MM.1S (cell line): ENCODE measurements at regions not wholly inside any gene's neighbourhood (a gene's known extent, or its start where the extent isn't known, plus 50 kb on each side); places are given as distances from the start of the nearest gene placed in this dataset.

Experiments used
- DNase-seq: peaks from one replicate; pipeline ENCODE4 v3.0.0-alpha.2; 2015
- H2AFZ ChIP-seq: fragments of 300-600 bp; sonication (generic); 2 replicates; pipeline ENCODE4 v1.6.0; 2016; ENCODE audit warnings: antibody characterized with exemption, low read length
- H3F3A ChIP-seq: fragments of 300-600 bp; sonication (generic); 2 replicates; pipeline ENCODE4 v1.6.1; 2016; ENCODE audit warnings: mild to moderate bottlenecking, antibody characterized with exemption, low read length, moderate library complexity, mixed read lengths; ENCODE audit not compliant: insufficient read depth
- H3K27ac ChIP-seq: fragments of 300-600 bp; sonication (generic); 2 replicates; pipeline ENCODE4 v1.5.1; 2016; ENCODE audit warnings: mild to moderate bottlenecking, low read length
- H3K27me3 ChIP-seq: fragments of 300-600 bp; sonication (generic); replicated peaks from 2 replicates; pipeline ENCODE4 v1.6.0; 2016; ENCODE audit warnings: low read length; ENCODE audit not compliant: insufficient read depth
- H3K36me3 ChIP-seq: fragments of 300-600 bp; sonication (generic); replicated peaks from 2 replicates; pipeline ENCODE4 v1.6.1; 2016; ENCODE audit warnings: mild to moderate bottlenecking, low read length, mixed read lengths; ENCODE audit not compliant: insufficient read depth
- H3K4me1 ChIP-seq: fragments of 300-600 bp; sonication (generic); 2 replicates; pipeline ENCODE4 v1.6.1; 2016; ENCODE audit warnings: low read length, mixed read lengths
- H3K4me2 ChIP-seq: fragments of 300-600 bp; sonication (generic); 2 replicates; pipeline ENCODE4 v1.6.0; 2016; ENCODE audit warnings: low read depth, low read length
- H3K4me3 ChIP-seq: fragments of 300-600 bp; sonication (generic); 2 replicates; pipeline ENCODE4 v1.5.1; 2016; ENCODE audit warnings: low read length, mixed read lengths
- H3K79me2 ChIP-seq: fragments of 300-600 bp; sonication (generic); 2 replicates; pipeline ENCODE4 v1.6.1; 2016; ENCODE audit warnings: mixed run types, low read length, mixed read lengths
- H3K9ac ChIP-seq: fragments of 300-600 bp; sonication (generic); 2 replicates; pipeline ENCODE4 v1.6.1; 2016; ENCODE audit warnings: low read length, mixed read lengths
- H3K9me2 ChIP-seq: fragments of 300-600 bp; sonication (generic); replicated peaks from 2 replicates; pipeline ENCODE4 v1.6.1; 2016; ENCODE audit warnings: mild to moderate bottlenecking, low read length, mixed read lengths; ENCODE audit not compliant: insufficient read depth
- H3K9me3 ChIP-seq: fragments of 300-600 bp; sonication (generic); replicated peaks from 2 replicates; pipeline ENCODE4 v1.6.1; 2016; ENCODE audit warnings: mild to moderate bottlenecking, low read length, mixed read lengths; ENCODE audit not compliant: insufficient read depth
- H4K20me1 ChIP-seq: fragments of 300-600 bp; sonication (generic); 2 replicates; pipeline ENCODE4 v1.6.1; 2016; ENCODE audit warnings: mild to moderate bottlenecking, low read length, moderate library complexity, mixed read lengths; ENCODE audit not compliant: insufficient read depth
- EZH2 ChIP-seq: fragments of 300-600 bp; sonication (generic); optimal IDR thresholded peaks from 2 replicates; pipeline ENCODE3; 2017; ENCODE audit warnings: low read depth, mild to moderate bottlenecking, antibody characterized with exemption, low read length, mixed read lengths
- EZH2phosphoT487 ChIP-seq: fragments of 300-600 bp; sonication (generic); IDR thresholded peaks from 2 replicates; pipeline ENCODE4 v1.6.1; 2018; ENCODE audit warnings: antibody characterized with exemption, low read length
- TF ChIP-seq, protein P1 (sequence below): fragments of 300-600 bp; sonication (generic); IDR thresholded peaks from 2 replicates; pipeline ENCODE4 v1.5.1; 2016; ENCODE audit warnings: antibody characterized with exemption, low read length, mixed read lengths

DNA sequence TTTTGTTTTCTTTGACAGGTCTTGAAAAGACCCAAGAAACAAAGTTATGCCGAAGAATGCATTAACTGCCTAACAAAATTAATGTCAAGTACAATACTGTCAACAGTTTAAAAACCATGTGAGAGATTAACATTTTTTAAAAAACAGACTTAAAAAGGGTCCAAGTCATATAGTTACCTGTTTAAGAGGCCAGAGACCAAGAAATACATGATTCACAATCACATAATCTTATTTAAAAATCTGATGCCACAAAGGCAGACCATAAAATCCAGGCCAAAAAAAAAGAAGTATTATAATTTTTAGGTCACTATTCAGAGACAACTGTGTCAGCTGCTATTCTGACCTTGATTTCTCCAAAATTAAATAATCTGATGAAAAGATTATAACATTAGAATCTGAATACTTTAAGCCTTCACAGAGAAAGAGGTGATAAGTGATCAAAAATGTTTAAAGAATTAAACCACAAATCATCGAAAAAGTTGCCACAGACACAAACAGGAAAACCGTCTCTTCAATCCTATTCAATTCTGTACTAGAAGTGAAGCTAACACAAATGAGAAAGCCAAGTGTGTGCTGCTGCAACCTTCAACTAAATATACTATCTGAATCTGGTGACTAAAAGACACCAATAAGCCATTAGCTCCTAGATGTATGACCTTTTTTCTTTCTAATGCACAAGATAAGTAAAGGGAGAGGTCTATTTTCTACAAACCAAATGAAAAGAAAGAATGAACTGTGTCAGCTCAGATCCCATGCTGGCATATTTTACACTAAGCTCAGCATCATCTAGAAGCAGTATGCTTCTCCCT, 286.0 kb downstream of the ZEB2 start:
- TF ChIP-seq EZH2 (no peak), EZH2phosphoT487 (no peak)
- TF ChIP-seq, protein P1, sequence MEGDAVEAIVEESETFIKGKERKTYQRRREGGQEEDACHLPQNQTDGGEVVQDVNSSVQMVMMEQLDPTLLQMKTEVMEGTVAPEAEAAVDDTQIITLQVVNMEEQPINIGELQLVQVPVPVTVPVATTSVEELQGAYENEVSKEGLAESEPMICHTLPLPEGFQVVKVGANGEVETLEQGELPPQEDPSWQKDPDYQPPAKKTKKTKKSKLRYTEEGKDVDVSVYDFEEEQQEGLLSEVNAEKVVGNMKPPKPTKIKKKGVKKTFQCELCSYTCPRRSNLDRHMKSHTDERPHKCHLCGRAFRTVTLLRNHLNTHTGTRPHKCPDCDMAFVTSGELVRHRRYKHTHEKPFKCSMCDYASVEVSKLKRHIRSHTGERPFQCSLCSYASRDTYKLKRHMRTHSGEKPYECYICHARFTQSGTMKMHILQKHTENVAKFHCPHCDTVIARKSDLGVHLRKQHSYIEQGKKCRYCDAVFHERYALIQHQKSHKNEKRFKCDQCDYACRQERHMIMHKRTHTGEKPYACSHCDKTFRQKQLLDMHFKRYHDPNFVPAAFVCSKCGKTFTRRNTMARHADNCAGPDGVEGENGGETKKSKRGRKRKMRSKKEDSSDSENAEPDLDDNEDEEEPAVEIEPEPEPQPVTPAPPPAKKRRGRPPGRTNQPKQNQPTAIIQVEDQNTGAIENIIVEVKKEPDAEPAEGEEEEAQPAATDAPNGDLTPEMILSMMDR, result no peak

GRCh38 chr2:144233317-144233716, 286.6 kb downstream of the ZEB2 start:
- Histone ChIP-seq H3K9me2 (no peaks in the 10 kb centered on the region), H3K9me3 (no peaks in the 10 kb centered on the region), H3K4me3 (no peak overlapping the region), H2AFZ (no peak overlapping the region), H3K36me3 (no peaks in the 10 kb centered on the region), H3K79me2 (no peaks in the 10 kb centered on the region), H3F3A (no peaks in the 10 kb centered on the region), H3K4me2 (no peak overlapping the region), H3K27ac (no peak overlapping the region), H3K27me3 (no peaks in the 10 kb centered on the region), H3K4me1 (no peaks in the 10 kb centered on the region), H3K9ac (no peak overlapping the region), H4K20me1 (no peaks in the 10 kb centered on the region)
- DNase-seq, result no peak
- TF ChIP-seq EZH2 (no peak), EZH2phosphoT487 (no peak)

More for the DNA sequence above, 286.0 kb downstream of the ZEB2 start:
- H3K9me2 ChIP-seq, result no peaks in the 10 kb centered on the region
- no peak overlapping the region for H3K27ac ChIP-seq
- H3F3A ChIP-seq, result no peaks in the 10 kb centered on the region
- H4K20me1 ChIP-seq, result no peaks in the 10 kb centered on the region
- H3K4me3 ChIP-seq, result no peak overlapping the region
- no peaks in the 10 kb centered on the region for H3K36me3 ChIP-seq
- DNase-seq, result no peak
- no peak overlapping the region for H2AFZ ChIP-seq
- no peaks in the 10 kb centered on the region for H3K9me3 ChIP-seq
- no peaks in the 10 kb centered on the region for H3K27me3 ChIP-seq
- no peaks in the 10 kb centered on the region for H3K79me2 ChIP-seq
- H3K9ac ChIP-seq, result no peak overlapping the region
- no peaks in the 10 kb centered on the region for H3K4me1 ChIP-seq
- no peak overlapping the region for H3K4me2 ChIP-seq

DNA sequence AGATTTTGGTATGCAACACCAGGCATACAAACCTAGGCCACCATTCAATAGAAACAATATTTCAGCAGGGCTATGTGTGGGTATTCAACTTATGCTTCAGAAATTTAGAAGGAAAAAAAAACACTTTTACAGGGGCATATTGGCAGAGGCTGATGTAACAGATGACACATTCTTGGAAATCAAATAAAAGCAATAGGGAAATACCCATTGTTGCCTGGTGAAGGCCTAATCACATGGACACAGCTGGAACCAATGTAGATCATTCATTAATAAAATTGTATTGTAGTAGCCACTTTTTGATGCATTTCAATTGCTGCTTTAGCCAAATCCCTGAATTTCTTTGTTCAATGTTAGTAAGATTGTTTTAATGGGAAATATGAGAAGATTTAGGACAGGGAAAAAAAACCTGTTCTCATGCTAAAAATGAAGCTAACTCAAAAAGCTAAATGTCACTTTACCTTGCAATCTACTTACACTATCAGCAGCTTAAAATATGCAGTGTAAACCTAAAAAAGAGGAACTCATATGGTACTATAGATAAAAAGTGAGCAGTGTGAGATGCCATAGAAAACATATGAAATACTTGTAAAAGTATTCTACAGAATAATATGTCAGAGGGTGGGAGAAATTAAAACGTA, 289.4 kb downstream of the ZEB2 start:
- no peak for DNase-seq
- Histone ChIP-seq H3K36me3 (no peaks in the 10 kb centered on the region), H4K20me1 (no peaks in the 10 kb centered on the region), H3K27me3 (no peaks in the 10 kb centered on the region), H3K79me2 (no peaks in the 10 kb centered on the region), H3K4me3 (no peak overlapping the region), H3K9me3 (no peaks in the 10 kb centered on the region), H3K9ac (no peak overlapping the region), H3K27ac (no peak overlapping the region), H3K9me2 (no peaks in the 10 kb centered on the region), H2AFZ (no peak overlapping the region), H3K4me1 (no peaks in the 10 kb centered on the region), H3F3A (no peaks in the 10 kb centered on the region), H3K4me2 (no peak overlapping the region)
- TF ChIP-seq, protein P1, result no peak
- TF ChIP-seq EZH2phosphoT487, result no peak
- no peak for TF ChIP-seq EZH2

DNA sequence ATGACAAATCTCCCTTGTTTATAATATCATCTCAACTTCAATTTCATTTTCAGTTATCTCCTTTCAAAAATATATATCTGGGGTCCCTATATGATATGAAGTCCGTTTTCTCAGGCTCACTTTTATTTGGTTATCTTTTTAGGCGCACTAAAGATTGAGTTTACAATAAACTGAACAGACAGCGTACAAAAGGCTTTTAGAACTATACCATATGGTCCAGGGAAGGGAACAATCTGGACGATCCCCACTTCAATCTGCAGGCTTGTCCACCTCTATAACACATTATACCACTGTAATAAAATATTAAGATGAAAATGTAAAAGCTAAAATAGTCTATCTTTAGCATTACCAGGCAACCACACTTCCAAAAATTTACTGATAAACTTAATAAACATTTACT, 289.9 kb downstream of the ZEB2 start:
- Histone ChIP-seq H3F3A (no peaks in the 10 kb centered on the region), H3K27ac (no peak overlapping the region), H3K27me3 (no peaks in the 10 kb centered on the region), H3K4me3 (no peak overlapping the region), H3K4me1 (no peaks in the 10 kb centered on the region), H3K9me2 (no peaks in the 10 kb centered on the region), H3K4me2 (no peak overlapping the region), H4K20me1 (no peaks in the 10 kb centered on the region), H3K36me3 (no peaks in the 10 kb centered on the region), H3K9me3 (no peaks in the 10 kb centered on the region), H2AFZ (no peak overlapping the region), H3K79me2 (no peaks in the 10 kb centered on the region), H3K9ac (no peak overlapping the region)
- no peak for DNase-seq
- TF ChIP-seq EZH2 (no peak), EZH2phosphoT487 (no peak)
- TF ChIP-seq, protein P1, result no peak
